ENCODE measurements at regions not wholly inside any gene's neighbourhood (a gene's known extent, or its start where the extent isn't known, plus 50 kb on each side); places are given as distances from the start of the nearest gene placed in this dataset.

DNA sequence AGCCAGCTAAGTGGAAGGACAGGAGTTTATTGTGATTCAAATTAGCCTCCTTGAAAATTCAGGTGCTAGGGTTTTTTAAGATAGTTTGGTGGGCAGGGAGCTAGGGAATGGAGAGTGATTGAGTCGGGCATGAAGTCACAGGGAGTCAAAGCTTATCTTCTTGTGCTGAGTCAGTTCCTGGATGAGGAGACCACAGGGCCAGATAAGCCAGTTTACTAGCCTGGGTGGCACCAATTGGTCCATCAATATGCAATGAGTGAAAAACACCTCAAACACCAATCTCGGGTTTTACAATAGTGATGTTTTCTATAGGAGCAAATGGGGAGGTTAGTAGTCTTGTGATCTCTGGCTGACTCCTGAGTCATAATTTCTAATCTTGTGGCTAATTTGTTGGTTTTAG lies 165.1 kb downstream of the ABCC12 start:
- ATAC-seq: no peak
- TF ChIP-seq, protein P1, sequence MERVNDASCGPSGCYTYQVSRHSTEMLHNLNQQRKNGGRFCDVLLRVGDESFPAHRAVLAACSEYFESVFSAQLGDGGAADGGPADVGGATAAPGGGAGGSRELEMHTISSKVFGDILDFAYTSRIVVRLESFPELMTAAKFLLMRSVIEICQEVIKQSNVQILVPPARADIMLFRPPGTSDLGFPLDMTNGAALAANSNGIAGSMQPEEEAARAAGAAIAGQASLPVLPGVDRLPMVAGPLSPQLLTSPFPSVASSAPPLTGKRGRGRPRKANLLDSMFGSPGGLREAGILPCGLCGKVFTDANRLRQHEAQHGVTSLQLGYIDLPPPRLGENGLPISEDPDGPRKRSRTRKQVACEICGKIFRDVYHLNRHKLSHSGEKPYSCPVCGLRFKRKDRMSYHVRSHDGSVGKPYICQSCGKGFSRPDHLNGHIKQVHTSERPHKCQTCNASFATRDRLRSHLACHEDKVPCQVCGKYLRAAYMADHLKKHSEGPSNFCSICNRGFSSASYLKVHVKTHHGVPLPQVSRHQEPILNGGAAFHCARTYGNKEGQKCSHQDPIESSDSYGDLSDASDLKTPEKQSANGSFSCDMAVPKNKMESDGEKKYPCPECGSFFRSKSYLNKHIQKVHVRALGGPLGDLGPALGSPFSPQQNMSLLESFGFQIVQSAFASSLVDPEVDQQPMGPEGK (CRISPR knock-in tag; IDR thresholded peaks at IDR 0.05; ENCODE audit: borderline replicate concordance): no peak
- TF ChIP-seq ISL1 (CRISPR knock-in tag; IDR thresholded peaks at IDR 0.05) (no peak), RARB (CRISPR knock-in tag; IDR thresholded peaks at IDR 0.05) (no peak), ZNF8 (CRISPR knock-in tag; IDR thresholded peaks at IDR 0.05) (no peak), ZNF70 (CRISPR knock-in tag; IDR thresholded peaks at IDR 0.05) (no peak), CSDC2 (CRISPR knock-in tag; IDR thresholded peaks at IDR 0.05) (no peak), ARNTL (CRISPR knock-in tag; IDR thresholded peaks at IDR 0.05; ENCODE audit: borderline replicate concordance, low read depth) (no peak)

DNA sequence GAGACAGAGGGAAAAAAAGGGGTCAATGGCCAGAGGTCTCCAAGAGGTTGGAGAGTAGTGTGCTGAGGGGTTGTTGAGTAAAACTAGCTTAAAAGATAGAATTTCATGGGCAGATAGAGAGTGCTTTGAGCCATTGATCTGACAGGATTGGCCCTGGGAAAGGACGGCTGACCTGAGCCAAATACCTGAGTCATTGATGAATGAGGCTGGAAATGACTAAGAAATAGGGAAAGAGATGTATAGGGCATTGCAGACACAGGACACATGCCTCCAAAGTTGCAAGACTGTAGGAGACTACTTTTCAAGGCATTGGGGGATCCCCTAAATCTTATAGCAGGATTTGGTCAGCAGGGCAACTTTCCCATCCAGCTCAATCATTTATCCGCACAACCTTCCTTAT lies 168.7 kb downstream of the ABCC12 start:
- no peak for ATAC-seq
- TF ChIP-seq CSDC2 (CRISPR knock-in tag; IDR thresholded peaks at IDR 0.05): no peak
- no peak for TF ChIP-seq RARB (CRISPR knock-in tag; IDR thresholded peaks at IDR 0.05)
- TF ChIP-seq BACH2 (CRISPR knock-in tag; IDR thresholded peaks at IDR 0.05; ENCODE audit: borderline replicate concordance): no peak
- no peak for TF ChIP-seq ZNF8 (CRISPR knock-in tag; IDR thresholded peaks at IDR 0.05)
- TF ChIP-seq TOX (CRISPR knock-in tag; IDR thresholded peaks at IDR 0.05; ENCODE audit: borderline replicate concordance): no peak
- TF ChIP-seq ESRRG (CRISPR knock-in tag; IDR thresholded peaks at IDR 0.05): no peak
- TF ChIP-seq TCF4 (CRISPR knock-in tag; IDR thresholded peaks at IDR 0.05; ENCODE audit: borderline replicate concordance): no peak
- no peak for TF ChIP-seq GLIS3 (CRISPR knock-in tag; IDR thresholded peaks at IDR 0.05)
- TF ChIP-seq, protein P1 (CRISPR knock-in tag; IDR thresholded peaks at IDR 0.05; ENCODE audit: borderline replicate concordance): no peak
- TF ChIP-seq CREB5 (CRISPR knock-in tag; IDR thresholded peaks at IDR 0.05; ENCODE audit: low read depth): no peak
- no peak for TF ChIP-seq ARNTL (CRISPR knock-in tag; IDR thresholded peaks at IDR 0.05; ENCODE audit: borderline replicate concordance, low read depth)
- TF ChIP-seq PPARA (CRISPR knock-in tag; IDR thresholded peaks at IDR 0.05; ENCODE audit: borderline replicate concordance): no peak
- TF ChIP-seq, protein P2, sequence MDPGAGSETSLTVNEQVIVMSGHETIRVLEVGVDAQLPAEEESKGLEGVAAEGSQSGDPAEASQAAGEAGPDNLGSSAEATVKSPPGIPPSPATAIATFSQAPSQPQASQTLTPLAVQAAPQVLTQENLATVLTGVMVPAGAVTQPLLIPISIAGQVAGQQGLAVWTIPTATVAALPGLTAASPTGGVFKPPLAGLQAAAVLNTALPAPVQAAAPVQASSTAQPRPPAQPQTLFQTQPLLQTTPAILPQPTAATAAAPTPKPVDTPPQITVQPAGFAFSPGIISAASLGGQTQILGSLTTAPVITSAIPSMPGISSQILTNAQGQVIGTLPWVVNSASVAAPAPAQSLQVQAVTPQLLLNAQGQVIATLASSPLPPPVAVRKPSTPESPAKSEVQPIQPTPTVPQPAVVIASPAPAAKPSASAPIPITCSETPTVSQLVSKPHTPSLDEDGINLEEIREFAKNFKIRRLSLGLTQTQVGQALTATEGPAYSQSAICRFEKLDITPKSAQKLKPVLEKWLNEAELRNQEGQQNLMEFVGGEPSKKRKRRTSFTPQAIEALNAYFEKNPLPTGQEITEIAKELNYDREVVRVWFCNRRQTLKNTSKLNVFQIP (CRISPR knock-in tag; IDR thresholded peaks at IDR 0.05; ENCODE audit: borderline replicate concordance, low read depth): no peak
- no peak for TF ChIP-seq SNAI2 (CRISPR knock-in tag; IDR thresholded peaks at IDR 0.05)
- no peak for TF ChIP-seq ZNF70 (CRISPR knock-in tag; IDR thresholded peaks at IDR 0.05)
- TF ChIP-seq ZC3H10 (CRISPR knock-in tag; IDR thresholded peaks at IDR 0.05): no peak
- TF ChIP-seq OSR1 (CRISPR knock-in tag; IDR thresholded peaks at IDR 0.05): no peak
- no peak for TF ChIP-seq CSRNP3 (CRISPR knock-in tag; IDR thresholded peaks at IDR 0.05)
- TF ChIP-seq ZNF565 (CRISPR knock-in tag; conservative IDR thresholded peaks at IDR 0.05; ENCODE audit: low read depth): no peak

GRCh38 chr16:47986031-47986430 lies 169.8 kb downstream of the ABCC12 start:
- ATAC-seq: no peak
- TF ChIP-seq TCF4 (CRISPR knock-in tag; IDR thresholded peaks at IDR 0.05; ENCODE audit: borderline replicate concordance): no peak

DNA sequence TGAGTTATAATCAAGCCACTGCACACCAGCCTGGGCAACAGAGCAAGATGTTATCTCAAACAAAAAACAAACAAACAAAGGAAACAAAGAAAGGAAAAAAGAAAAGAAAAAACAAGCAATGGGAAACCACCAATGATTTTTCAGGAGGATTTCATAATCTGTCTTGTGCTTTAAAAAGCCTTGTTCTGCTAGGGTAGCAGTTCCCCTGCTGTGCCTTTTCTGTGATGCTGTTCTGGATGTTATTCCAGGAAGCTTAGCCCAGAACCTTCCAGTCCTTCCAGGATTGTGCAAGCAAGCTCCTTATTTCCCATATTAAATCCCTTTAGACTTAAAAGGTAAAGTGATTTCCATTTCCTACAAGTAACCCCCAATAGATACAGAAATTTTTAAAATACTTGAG lies 171.1 kb downstream of the ABCC12 start:
- ATAC-seq: no peak

More for the DNA sequence above, 171.1 kb downstream of the ABCC12 start:
- no peak for TF ChIP-seq BACH2 (CRISPR knock-in tag; IDR thresholded peaks at IDR 0.05; ENCODE audit: borderline replicate concordance)
- TF ChIP-seq SNAI2 (CRISPR knock-in tag; IDR thresholded peaks at IDR 0.05): no peak
- no peak for TF ChIP-seq ZNF8 (CRISPR knock-in tag; IDR thresholded peaks at IDR 0.05)
- TF ChIP-seq ARNTL (CRISPR knock-in tag; IDR thresholded peaks at IDR 0.05; ENCODE audit: borderline replicate concordance, low read depth): no peak

Data from SK-N-SH treated with all-trans-retinoic acid at 6 μM for 48 hours (cell line).